ENCODE measurements at regions not wholly inside any gene's neighbourhood (a gene's known extent, or its start where the extent isn't known, plus 50 kb on each side); places are given as distances from the start of the nearest gene placed in this dataset.

GRCh38 chr1:60678391-60678790 is 404.0 kb upstream of the NFIA start:
- H3K27ac ChIP-seq (ENCODE audit: low read depth, low read length, poor library complexity, severe bottlenecking): no peak overlapping the region
- no peaks in the 10 kb centered on the region for H3K4me1 ChIP-seq (ENCODE audit: insufficient read depth, low read length, poor library complexity, severe bottlenecking)
- no peak for DNase-seq (ENCODE audit: low spot score)
- no peak for TF ChIP-seq CTCF (conservative IDR thresholded peaks at IDR 0.05; ENCODE audit: low read depth, low read length)
- no peak for TF ChIP-seq EZH2 (IDR thresholded peaks at IDR 0.05; ENCODE audit: borderline replicate concordance, low read depth, low read length, poor library complexity, severe bottlenecking)
- no TSS peak for BruUV-seq (replicated peaks)
- H3K36me3 ChIP-seq (ENCODE audit: insufficient read depth, low read length, poor library complexity, severe bottlenecking): no peaks in the 10 kb centered on the region
- H3K4me3 ChIP-seq (ENCODE audit: low read depth, low read length, poor library complexity, severe bottlenecking): no peak overlapping the region
- ChIA-PET CTCF (no interaction called here), POLR2A (ENCODE audit: low non-redundant PET) (no interaction called here)
- H3K27me3 ChIP-seq (replicated peaks; ENCODE audit: insufficient read depth, low read depth, low read length, poor library complexity): peaks cover 33% of the 10 kb centered on the region
- intact Hi-C loops (cut with micrococcal nuclease; ENCODE audit: unreplicated experiment): no loop called here
- no peaks in the 10 kb centered on the region for H3K9me3 ChIP-seq (ENCODE audit: low read depth, low read length, poor library complexity, severe bottlenecking)

- TF ChIP-seq CTCF (conservative IDR thresholded peaks at IDR 0.05; ENCODE audit: low read depth, low read length): no peak
- TF ChIP-seq EZH2 (IDR thresholded peaks at IDR 0.05; ENCODE audit: borderline replicate concordance, low read depth, low read length, poor library complexity, severe bottlenecking): no peak
- no peaks in the 10 kb centered on the region for H3K9me3 ChIP-seq (ENCODE audit: low read depth, low read length, poor library complexity, severe bottlenecking)
- DNase-seq (ENCODE audit: low spot score): no peak
- no peaks in the 10 kb centered on the region for H3K4me1 ChIP-seq (ENCODE audit: insufficient read depth, low read length, poor library complexity, severe bottlenecking)
- no TSS peak for BruUV-seq (replicated peaks)
- intact Hi-C loops (cut with micrococcal nuclease; ENCODE audit: unreplicated experiment): no loop called here
- ChIA-PET POLR2A (ENCODE audit: low non-redundant PET) (no interaction called here), CTCF (no interaction called here)
- H3K27me3 ChIP-seq (replicated peaks; ENCODE audit: insufficient read depth, low read depth, low read length, poor library complexity): peaks cover 15% of the 10 kb centered on the region
- H3K36me3 ChIP-seq (ENCODE audit: insufficient read depth, low read length, poor library complexity, severe bottlenecking): no peaks in the 10 kb centered on the region
- H3K4me3 ChIP-seq (ENCODE audit: low read depth, low read length, poor library complexity, severe bottlenecking): no peak overlapping the region
- H3K27ac ChIP-seq (ENCODE audit: low read depth, low read length, poor library complexity, severe bottlenecking): no peak overlapping the region
Observed at GRCh38 chr1:60672449-60672848, 409.9 kb upstream of the NFIA start.

- no TSS peak for BruUV-seq (replicated peaks)
- H3K4me3 ChIP-seq (ENCODE audit: low read depth, low read length, poor library complexity, severe bottlenecking): no peak overlapping the region
- H3K36me3 ChIP-seq (ENCODE audit: insufficient read depth, low read length, poor library complexity, severe bottlenecking): no peaks in the 10 kb centered on the region
- TF ChIP-seq EZH2 (IDR thresholded peaks at IDR 0.05; ENCODE audit: borderline replicate concordance, low read depth, low read length, poor library complexity, severe bottlenecking): no peak
- no peak for TF ChIP-seq CTCF (conservative IDR thresholded peaks at IDR 0.05; ENCODE audit: low read depth, low read length)
- no peaks in the 10 kb centered on the region for H3K9me3 ChIP-seq (ENCODE audit: low read depth, low read length, poor library complexity, severe bottlenecking)
- intact Hi-C loops (cut with micrococcal nuclease; ENCODE audit: unreplicated experiment): no loop called here
- POLR2A ChIA-PET (ENCODE audit: low non-redundant PET): no interaction called here
- H3K27ac ChIP-seq (ENCODE audit: low read depth, low read length, poor library complexity, severe bottlenecking): no peak overlapping the region
- CTCF ChIA-PET: no interaction called here
- no peak for DNase-seq (ENCODE audit: low spot score)
- H3K4me1 ChIP-seq (ENCODE audit: insufficient read depth, low read length, poor library complexity, severe bottlenecking): no peaks in the 10 kb centered on the region
- H3K27me3 ChIP-seq (replicated peaks; ENCODE audit: insufficient read depth, low read depth, low read length, poor library complexity): peaks cover 6% of the 10 kb centered on the region
Observed at GRCh38 chr1:60670302-60670701, 412.1 kb upstream of the NFIA start.

All from A673 (cell line).